PFSK-1 (cell line): ENCODE measurements at regions not wholly inside any gene's neighbourhood (a gene's known extent, or its start where the extent isn't known, plus 50 kb on each side); places are given as distances from the start of the nearest gene placed in this dataset.

Experiments
- FOXP2 ChIP-seq: optimal IDR thresholded peaks from 2 replicates; pipeline ENCODE3; 2011; ENCODE audit warnings: borderline replicate concordance, control low read depth, inconsistent platforms; ENCODE audit not compliant: insufficient read depth; ENCODE audit errors: extremely low read length, extremely low read depth
- POLR2AphosphoS5 ChIP-seq: IDR thresholded peaks from 2 replicates; pipeline ENCODE4 v1.6.1; 2012; ENCODE audit warnings: low read depth, mild to moderate bottlenecking, control low read depth, low read length, moderate library complexity
- SIN3A ChIP-seq: IDR thresholded peaks from 2 replicates; pipeline ENCODE4 v1.6.1; 2012; ENCODE audit warnings: mild to moderate bottlenecking, low read length, moderate library complexity, borderline replicate concordance; ENCODE audit not compliant: insufficient read depth
- TAF1 ChIP-seq: IDR thresholded peaks from 2 replicates; pipeline ENCODE4 v1.6.1; 2012; ENCODE audit warnings: low read length, control low read depth, borderline replicate concordance; ENCODE audit not compliant: insufficient read depth
- TF ChIP-seq, protein P1 (sequence below), 2 experiments: IDR thresholded peaks; 2 replicates each; pipeline versions ENCODE4 v1.6.1 to v1.8.0; 2011 to 2012; ENCODE audit warnings: low read depth in 2 of 2, low read length in 2 of 2, control low read depth in 1 of 2, inconsistent platforms in 1 of 2, mild to moderate bottlenecking in 1 of 2, moderate library complexity in 1 of 2; ENCODE audit not compliant: insufficient read depth in 1 of 2

DNA sequence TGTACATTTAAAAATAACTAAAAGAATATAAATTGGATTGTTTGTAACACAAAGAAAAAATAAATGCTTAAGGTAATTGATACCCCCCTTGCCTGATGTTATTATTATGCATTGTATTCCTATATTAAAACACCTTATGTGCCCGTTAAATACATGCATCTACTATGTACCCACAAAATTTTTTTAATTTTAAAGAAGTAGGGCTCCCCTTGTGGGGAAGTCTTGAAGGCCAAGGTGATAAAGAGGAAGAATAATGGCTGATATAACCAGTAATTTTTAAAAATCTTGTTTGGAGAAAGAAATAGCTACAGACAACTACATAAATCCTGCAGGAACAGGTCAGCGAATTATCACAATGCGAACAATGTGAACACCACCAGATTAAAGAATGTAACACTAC is 451.7 kb upstream of the ARHGEF26 start:
- TF ChIP-seq POLR2AphosphoS5 (no peak), FOXP2 (no peak), TAF1 (no peak), SIN3A (no peak)
- TF ChIP-seq, protein P1, sequence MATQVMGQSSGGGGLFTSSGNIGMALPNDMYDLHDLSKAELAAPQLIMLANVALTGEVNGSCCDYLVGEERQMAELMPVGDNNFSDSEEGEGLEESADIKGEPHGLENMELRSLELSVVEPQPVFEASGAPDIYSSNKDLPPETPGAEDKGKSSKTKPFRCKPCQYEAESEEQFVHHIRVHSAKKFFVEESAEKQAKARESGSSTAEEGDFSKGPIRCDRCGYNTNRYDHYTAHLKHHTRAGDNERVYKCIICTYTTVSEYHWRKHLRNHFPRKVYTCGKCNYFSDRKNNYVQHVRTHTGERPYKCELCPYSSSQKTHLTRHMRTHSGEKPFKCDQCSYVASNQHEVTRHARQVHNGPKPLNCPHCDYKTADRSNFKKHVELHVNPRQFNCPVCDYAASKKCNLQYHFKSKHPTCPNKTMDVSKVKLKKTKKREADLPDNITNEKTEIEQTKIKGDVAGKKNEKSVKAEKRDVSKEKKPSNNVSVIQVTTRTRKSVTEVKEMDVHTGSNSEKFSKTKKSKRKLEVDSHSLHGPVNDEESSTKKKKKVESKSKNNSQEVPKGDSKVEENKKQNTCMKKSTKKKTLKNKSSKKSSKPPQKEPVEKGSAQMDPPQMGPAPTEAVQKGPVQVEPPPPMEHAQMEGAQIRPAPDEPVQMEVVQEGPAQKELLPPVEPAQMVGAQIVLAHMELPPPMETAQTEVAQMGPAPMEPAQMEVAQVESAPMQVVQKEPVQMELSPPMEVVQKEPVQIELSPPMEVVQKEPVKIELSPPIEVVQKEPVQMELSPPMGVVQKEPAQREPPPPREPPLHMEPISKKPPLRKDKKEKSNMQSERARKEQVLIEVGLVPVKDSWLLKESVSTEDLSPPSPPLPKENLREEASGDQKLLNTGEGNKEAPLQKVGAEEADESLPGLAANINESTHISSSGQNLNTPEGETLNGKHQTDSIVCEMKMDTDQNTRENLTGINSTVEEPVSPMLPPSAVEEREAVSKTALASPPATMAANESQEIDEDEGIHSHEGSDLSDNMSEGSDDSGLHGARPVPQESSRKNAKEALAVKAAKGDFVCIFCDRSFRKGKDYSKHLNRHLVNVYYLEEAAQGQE (IDR thresholded peaks at IDR 0.05; ENCODE audit: insufficient read depth in 1 of 2, low read depth in 2 of 2, low read length in 2 of 2): no peak
